GM21381 (cell line): ENCODE measurements at regions not wholly inside any gene's neighbourhood (a gene's known extent, or its start where the extent isn't known, plus 50 kb on each side); places are given as distances from the start of the nearest gene placed in this dataset.
"Not testable (repeated sequence)": the region's sequence is repeated elsewhere in the genome, so short reads cannot be mapped to it uniquely, and the experiment has no call there.

Experiments
- ATAC-seq: cut with Tn5 transposase; IDR thresholded peaks from one replicate; pipeline ENCODE4 v1.9.1; 2021; ENCODE audit warnings: mild to moderate bottlenecking, moderate library complexity; ENCODE audit not compliant: unreplicated experiment

DNA sequence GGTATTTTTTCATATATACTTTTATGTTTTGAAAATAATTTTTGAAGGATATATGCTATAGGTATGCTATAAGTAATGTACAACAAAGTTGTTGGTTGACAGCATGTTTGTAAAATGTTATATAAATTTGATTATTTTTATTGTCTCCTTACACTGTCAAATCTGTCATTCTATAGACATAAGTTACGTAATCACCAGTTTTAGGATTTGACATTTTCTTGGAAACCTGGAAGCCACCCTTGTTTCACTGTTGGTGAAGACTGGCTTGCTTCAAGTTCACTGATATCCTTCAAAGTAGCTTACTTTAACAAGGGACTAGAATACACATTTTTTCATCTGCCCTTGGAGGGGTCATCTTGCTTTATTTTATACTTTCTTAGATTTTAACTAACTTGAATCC, 1288.6 kb upstream of the EYS start:
- ATAC-seq: no peak

- not testable (repeated sequence) for ATAC-seq
Observed at GRCh38 chr6:66993708-66994107, 1286.7 kb upstream of the EYS start.

DNA sequence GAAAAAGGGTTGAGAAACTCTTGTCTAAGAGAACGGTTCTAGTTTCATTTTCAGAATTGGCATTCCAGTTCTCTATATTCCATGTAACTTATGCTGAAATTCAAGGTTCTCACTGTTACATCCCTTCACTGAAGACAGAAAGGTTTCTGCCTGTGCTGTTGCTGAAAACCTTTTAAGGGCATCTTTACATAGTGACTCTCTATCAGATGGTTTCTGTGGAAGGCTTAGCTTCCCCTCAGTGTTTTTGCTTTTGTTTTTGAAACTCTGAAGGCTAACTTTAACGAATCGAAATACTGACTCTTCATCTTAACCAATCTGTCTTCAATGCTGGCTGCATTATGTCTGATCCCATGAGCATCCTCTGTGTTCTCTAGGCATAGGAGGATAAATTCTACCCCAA, 1286.2 kb upstream of the EYS start:
- no peak for ATAC-seq

GRCh38 chr6:66992660-66993059, 1285.6 kb upstream of the EYS start:
- no peak for ATAC-seq

DNA sequence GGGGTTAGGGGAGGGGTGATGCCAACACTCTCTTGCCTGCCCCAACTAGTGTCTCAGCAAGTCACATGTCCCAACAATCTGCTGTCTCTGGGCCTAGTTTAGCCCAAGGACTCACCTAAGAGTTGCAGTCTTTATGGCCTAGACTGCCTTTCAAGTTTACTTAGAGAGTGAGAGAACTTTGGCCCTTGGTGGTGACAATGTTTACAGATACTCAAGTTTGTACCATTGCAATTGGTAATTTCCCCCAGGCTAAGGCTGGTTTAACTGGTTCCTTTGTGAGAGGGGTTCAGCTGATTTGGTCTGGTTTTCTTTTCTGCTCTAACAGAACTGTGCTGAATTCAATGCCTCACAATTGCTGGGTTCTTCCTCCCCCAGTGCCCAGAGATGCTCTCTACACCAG, 1279.9 kb upstream of the EYS start:
- no peak for ATAC-seq

GRCh38 chr6:66985816-66986215, 1278.8 kb upstream of the EYS start:
- no peak for ATAC-seq

- no peak for ATAC-seq
Observed at GRCh38 chr6:66970373-66970772, 1263.3 kb upstream of the EYS start.

GRCh38 chr6:66965227-66965626, 1258.2 kb upstream of the EYS start:
- no peak for ATAC-seq

- no peak for ATAC-seq
Observed at GRCh38 chr6:66964216-66964615, 1257.2 kb upstream of the EYS start.

DNA sequence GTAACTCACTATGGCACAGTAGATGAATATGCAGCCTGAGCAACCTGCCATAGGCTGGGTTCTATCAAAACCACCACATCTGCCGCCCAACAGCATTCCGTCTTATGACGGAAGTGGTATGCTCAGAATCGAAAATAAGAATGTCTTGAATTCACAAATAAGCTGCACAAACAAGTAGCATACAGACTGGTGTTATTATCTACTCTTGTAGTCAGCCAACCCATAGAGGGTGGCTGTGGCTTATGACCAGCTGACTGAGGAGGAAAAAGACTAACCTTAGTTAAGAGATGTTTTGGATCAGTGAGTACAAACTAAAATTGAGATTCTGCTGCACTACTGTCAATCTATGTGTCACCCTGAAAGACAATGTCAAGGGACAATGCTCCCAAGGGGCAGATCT, 1255.1 kb upstream of the EYS start:
- ATAC-seq: no peak

- no peak for ATAC-seq
Observed at GRCh38 chr6:66961191-66961590, 1254.2 kb upstream of the EYS start.

DNA sequence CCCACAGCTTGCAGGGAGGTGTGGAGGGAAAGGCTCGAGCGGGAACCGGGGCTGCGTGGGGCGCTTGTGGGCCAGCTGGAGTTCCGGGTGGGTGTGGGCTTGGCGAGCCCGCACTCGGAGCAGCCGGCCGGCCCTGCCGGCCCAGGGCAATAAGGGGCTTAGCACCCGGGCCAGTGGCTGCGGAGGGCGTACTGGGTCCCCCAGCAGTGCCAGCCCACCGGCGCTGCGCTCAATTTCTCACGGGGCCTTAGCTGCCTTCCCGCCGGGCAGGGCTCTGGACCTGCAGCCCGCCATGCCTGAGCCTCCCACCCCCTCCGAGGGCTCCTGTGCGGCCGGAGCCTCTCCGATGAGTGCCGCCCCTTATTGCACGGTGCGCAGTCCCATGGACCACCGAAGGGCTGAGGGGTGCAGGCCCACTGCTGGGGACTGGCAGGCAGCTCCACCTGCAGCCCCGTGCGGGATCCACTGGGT, 1242.2 kb upstream of the EYS start:
- ATAC-seq: no peak

DNA sequence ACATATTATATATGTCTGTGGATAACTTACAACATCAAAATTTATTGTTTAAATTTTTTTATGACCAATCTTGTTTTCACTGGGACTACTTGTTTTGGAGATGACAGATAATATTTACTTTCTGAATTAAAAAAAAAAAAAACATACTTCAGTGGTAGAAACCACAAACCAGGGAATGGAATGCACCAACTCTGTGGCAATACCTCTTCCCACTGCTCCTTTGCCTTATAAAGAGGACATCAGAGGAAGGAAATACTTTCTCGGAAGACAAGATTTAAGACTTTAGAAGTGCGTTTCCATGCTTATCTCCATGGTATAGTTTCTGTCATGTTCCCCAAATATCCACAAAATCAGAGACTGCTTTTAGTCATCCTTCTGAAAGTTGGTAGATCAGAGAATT, 1241.1 kb upstream of the EYS start:
- no peak for ATAC-seq

DNA sequence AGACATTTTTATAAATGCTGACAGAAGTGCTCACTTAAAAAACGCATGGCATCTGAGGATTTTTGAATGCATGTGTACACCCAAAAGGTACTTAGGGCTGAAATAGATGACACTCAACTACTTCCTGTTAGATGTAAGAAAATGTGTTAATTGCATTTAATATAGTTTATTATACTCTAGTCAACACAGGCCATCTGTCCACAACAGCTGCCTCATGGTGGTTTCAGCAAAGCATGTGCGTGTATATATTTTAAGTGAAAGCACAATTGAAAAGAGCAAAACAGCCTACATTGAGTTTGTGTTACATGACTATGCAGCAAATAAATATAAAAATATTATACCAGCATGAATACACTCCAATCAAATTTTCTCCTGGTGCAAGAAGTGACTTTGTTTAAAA, 1233.0 kb upstream of the EYS start:
- ATAC-seq: no peak

GRCh38 chr6:66937180-66937579, 1230.2 kb upstream of the EYS start:
- ATAC-seq: no peak

GRCh38 chr6:66935612-66936011, 1228.6 kb upstream of the EYS start:
- ATAC-seq: no peak

DNA sequence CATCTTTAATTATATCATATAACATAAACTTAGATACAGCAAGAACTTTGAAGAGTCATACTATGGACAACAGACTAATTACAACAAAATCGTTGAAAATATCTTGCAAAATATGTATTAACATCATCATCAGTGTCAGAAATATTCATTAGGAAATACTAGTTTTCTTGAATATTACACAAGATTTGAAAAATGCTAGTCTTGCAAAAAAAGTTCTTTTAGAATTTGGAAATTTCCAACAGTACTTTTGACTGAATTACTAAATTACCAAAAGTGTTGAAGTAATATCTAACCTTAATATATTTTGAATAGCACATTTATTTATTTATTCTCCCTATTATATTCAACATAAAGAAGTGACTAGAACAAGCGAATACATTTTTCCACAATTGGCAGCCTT, 1224.8 kb upstream of the EYS start:
- no peak for ATAC-seq

DNA sequence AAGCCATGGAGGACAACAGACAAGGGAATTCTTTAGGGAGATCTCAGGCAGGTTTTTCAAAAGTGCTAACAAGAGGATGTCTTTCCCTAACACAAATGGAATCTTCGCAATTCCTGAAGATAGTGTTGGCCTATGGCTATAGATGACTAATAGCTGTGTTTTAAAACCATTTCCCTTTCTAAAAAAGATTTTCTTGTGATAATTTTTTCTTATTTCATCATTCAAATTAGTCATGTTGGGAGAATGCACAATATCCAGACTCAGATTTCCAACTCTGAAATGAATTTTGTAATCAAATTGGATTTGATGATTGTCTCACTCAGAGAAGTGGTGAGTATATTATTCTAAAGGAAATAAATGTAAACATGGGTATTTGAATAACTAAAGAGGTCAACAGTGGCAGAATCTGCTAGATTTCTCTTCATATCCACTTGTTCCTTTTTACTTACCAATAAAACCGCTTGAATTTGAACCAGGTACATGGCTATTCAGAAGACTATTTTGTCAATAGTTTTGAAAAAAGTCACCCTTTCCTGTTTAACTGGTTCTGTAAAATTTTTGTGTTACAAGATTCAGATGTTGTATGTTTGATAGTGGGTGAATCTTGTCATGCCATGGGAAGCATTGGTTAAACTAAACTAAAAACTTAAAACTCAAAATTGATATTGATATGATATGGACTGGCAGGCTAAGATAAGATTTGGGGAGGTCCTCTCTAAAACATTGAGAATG, 1223.7 kb upstream of the EYS start:
- no peak for ATAC-seq

- no peak for ATAC-seq
Observed at GRCh38 chr6:66926060-66926459, 1219.0 kb upstream of the EYS start.

- no peak for ATAC-seq
Observed at GRCh38 chr6:66913657-66914056, 1206.6 kb upstream of the EYS start.

DNA sequence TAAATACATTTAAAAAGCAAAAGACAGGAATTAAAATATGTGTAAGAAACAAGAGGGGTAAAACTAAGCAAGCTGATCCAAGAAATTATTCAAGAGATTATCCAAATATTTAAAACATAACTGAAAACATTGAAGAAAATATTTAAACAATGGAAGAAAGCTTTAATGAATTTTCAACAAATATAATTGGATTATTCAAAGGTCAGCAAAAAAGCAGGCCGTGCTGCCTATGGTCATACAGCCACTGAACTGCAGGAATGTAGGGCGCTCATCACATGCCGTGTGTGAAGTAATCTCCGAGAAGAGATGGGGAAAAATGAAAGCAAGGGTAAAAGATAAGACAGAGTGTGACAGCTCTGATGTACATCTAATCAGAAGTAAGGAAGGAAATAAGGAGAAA, 1195.4 kb upstream of the EYS start:
- ATAC-seq: no peak

DNA sequence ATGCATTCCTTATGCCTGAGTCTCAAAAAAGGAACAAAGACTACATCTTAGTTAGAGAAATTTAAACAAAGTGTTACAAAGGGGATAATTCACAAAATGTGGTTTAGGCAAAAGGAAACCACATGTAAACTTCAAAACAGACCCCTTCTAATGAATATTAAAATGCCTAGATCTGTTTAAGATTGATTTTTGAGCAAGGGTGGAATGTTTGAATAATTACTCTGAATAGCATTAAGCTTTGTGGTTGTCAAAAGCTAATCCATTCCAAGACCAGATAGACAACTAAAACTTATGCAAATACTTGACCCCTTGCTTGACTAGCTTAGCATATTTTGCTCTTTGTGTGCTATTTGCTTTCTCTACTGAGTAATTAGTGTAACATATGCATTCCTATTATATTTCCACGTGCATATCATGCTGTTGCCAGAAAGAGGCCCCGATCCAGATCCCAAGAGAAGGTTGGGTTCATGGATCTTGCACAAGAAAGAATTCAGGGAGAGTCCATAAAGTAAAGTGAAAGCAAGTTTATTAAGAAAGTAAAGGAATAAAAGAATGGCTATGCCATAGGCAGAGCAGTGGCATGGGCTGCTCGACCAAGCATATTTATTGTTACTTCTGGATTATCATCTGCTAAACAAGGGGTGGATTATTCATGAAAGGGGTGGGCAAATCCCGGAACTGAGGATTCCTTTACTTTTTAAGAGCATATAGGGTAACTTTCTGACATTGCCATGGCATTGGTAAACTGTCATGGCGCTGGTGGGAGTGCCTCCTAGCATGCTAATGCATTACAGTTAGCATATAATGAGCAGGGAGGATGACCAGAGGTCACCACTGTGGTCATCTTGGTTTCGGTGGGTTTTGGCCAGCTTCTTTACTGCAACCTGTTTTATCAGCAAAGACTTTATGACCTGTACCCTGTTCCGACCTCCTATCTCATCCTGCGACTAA, 1193.4 kb upstream of the EYS start:
- no peak for ATAC-seq
